ENCODE measurements at regions not wholly inside any gene's neighbourhood (a gene's known extent, or its start where the extent isn't known, plus 50 kb on each side); places are given as distances from the start of the nearest gene placed in this dataset.
"Not testable (repeated sequence)": the region's sequence is repeated elsewhere in the genome, so short reads cannot be mapped to it uniquely, and the experiment has no call there.

DNA sequence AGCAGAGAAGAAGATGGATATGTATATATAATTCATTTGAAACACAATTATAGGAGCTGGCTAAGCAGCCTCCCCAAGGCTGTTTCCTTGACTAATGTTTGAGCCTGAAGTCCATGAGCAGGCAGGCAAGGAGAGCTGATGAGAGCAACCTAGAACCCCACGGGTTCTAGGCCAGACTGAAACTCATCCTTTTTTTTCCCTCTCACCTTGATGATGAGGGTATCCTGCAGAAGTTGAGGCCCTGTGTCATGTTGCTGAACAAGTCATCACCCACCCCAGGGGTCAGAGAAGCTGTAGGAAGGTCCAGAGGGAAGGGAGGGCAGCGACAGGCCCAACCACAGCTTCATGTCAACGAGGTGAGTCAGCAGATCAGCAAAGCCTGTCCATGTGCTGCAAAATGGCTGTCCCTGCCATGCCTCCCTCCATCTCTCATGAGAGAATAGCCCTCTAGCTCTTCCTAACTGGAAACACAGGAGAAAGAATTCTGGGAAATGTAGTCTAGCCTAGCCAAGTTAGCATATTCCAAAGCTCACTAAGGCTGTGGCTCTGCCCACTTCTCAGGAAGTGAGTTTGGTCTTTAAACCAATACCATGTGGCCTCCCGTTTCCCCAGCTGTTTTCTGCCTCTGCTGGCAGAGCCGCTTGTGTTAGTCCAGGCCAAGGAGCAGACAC lies 91.3 kb upstream of the DTNBP1 start:
- DNase-seq: no peak

- DNase-seq: no peak
Measured at GRCh38 chr6:15752820-15753219, 90.0 kb upstream of the DTNBP1 start.

GRCh38 chr6:15751721-15752350 lies 89.0 kb upstream of the DTNBP1 start:
- DNase-seq: no peak

GRCh38 chr6:15748341-15748740 lies 85.5 kb upstream of the DTNBP1 start:
- DNase-seq: no peak

- no peak for DNase-seq
Measured at GRCh38 chr6:15747354-15747883, 84.6 kb upstream of the DTNBP1 start.

GRCh38 chr6:15745781-15746180 lies 83.0 kb upstream of the DTNBP1 start:
- no peak for DNase-seq

DNA sequence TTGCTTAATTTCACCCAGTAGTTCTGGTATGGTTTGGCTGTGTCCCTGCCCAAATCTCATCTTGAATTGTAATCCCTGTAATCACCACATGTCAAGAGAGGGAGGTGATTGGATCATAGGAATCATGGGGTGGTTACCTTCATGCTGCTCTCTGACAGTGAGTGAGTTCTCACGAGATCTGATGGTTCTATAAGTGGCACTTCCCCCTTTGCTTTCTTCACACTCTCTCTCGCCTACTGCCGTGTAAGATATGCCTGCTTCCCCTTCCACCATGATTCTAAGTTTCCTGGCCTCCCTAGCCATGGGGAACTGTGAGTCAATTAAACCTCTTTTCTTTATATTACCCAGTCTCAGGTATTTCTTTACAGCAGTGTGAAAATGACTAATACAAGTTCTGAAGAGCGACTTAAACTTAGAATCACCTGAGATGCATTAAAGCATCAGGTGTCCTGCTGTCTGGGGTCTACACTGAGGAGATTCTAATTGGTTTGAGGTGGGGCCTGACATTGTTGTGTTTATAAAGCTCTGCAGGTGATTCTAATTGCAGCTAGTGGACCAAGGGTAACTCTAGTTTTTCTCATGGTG lies 82.1 kb upstream of the DTNBP1 start:
- DNase-seq: no peak

- DNase-seq: not testable (repeated sequence)
Measured at GRCh38 chr6:15742013-15742412, 79.2 kb upstream of the DTNBP1 start.

- DNase-seq: no peak
Measured at GRCh38 chr6:15741405-15741804, 78.6 kb upstream of the DTNBP1 start.

GRCh38 chr6:15739867-15740266 lies 77.0 kb upstream of the DTNBP1 start:
- DNase-seq: no peak

DNA sequence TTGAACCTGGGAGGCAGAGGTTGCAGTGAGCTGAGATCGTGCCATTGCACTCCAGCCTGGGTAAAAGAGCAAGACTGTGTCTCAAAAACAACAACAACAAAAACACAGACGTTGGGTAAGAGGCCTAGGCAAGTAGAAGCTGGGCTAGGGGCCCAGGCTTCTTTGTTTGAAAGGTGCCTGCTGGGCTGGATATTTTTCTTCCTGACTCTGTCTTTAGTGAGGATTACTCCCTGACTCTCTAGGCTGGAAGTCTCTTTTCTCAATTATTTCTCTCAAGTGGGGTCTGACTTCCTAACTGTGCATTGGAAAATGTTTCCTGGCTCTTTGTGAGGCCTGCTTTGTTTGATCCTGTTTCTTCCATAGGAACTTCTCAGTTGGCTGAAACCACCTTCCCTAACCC lies 76.5 kb upstream of the DTNBP1 start:
- DNase-seq: no peak

GRCh38 chr6:15738195-15738594 lies 75.4 kb upstream of the DTNBP1 start:
- DNase-seq: not testable (repeated sequence)

GRCh38 chr6:15736297-15736696 lies 73.5 kb upstream of the DTNBP1 start:
- DNase-seq: no peak

DNA sequence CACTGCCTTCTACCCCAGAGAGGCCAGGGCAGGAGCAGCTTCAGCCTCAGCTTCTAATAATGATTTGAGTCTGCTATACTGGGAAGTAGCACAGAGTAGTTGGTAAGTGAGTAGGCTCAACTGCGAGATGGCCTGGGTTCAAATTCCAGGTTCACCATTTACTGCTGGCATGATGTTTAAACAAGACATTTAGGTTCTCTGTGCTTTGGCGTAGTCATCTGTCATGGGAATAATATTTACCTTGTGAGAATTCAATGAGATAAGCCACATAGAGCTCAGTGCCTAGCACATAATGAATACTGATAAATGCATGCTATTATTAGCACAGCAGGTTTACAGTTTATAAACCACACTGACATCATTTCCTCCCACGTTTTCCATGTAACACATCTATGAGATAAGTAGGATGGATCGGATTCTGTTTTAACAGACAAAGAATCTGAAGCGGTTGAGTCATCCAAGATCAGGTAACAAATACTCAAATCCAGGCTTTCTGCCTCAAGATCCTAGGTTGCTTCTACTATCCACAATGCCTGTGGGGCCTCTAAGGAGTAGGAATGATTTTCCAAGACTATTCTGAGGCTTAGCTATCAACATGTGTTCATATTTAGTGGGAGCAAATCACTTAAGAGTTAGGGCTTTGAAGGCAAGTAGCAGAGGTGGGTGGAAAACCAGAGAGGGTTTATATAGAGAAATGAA lies 72.9 kb upstream of the DTNBP1 start:
- DNase-seq: peak; percentile 5

- DNase-seq: no peak
Measured at GRCh38 chr6:15734118-15734897, 71.5 kb upstream of the DTNBP1 start.

DNA sequence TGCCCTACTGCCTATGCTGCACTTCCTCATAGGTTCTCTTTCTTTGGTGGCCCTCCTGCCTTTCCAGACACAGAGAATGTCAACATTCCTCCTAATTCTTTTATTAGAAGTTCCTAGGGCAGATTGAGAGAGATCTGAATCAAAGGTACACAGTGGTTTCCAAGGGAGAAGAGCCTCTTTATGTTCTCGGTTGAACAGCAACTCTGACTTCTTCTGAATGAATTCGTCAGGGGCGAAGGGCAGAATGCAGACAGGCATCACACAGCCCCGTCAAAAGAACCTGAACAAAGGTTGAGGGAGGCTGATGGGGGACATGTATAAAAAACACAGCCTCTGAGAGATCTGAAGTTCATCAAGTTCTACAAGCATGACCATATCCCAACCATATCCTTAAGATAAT lies 68.1 kb upstream of the DTNBP1 start:
- DNase-seq: no peak

DNA sequence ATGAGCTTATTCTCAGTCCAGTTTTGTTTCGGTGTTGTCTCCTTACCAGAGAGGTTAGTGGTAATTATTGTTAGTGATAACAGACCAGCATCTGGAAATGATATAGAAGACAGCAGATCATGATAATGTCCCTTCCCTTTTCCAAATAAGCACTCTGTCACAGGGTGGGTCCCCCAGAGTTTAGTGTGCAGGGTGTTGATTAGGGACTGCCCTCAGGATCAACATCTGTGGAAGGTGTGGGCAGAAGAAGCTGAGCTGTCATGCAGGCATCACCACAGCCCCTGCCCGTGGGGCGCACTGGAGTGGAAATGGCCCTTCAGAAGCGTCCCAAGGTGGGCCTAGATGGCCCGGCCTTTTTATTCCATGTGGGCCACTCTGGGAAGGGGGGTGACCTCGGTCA lies 67.6 kb upstream of the DTNBP1 start:
- no peak for DNase-seq

DNA sequence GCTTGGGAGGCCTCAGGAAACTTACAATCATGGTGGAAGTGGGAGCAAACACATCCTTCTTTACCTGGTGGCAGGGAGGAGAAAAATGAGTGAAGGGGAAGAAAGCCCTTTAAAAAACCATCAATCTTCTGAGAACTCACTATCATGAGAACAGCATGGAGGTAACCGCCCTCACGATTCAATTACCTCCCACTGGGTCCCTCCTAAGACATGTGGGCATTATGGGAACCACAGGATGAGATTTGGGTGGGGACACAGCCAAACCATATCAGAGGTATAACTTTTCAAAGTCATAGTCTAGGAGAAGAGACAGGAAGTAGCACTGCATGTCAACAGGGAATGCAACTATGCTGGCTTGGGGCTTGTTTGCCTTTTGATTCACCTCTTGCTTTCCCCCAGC lies 59.9 kb upstream of the DTNBP1 start:
- no peak for DNase-seq

GRCh38 chr6:15716889-15717288 lies 54.1 kb upstream of the DTNBP1 start:
- DNase-seq: no peak

DNA sequence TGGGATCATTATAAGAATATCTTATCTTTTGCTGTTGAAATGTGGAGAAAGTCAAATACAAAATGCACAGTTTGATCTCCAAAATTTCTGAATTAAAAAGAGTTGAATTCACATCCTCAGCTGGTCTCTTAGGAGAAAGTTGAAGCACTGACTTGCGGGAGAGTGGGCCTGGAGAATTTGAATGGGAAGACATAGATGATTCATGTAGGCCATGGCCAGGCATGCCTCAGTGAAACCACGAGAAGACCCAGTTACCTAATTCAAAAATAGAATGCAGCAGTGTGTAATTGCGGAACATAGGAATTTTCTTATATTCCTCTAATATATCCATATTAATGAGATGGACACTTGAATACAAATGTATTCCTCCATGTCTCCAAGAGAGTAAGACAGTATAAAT lies 53.0 kb upstream of the DTNBP1 start:
- DNase-seq: no peak

GRCh38 chr6:15715060-15715459 lies 52.2 kb upstream of the DTNBP1 start:
- DNase-seq: no peak

- no peak for DNase-seq
Measured at GRCh38 chr6:15714658-15715057, 51.8 kb upstream of the DTNBP1 start.

- no peak for DNase-seq
Measured at GRCh38 chr6:15713325-15713724, 50.5 kb upstream of the DTNBP1 start.

All from NCI-H345 (cell line).